Sigmoid colon (tissue), 6 donors: ENCODE measurements at regions not wholly inside any gene's neighbourhood (a gene's known extent, or its start where the extent isn't known, plus 50 kb on each side); places are given as distances from the start of the nearest gene placed in this dataset.

Experiments used
- DNase-seq: peaks from one replicate; pipeline ENCODE4 v3.0.0-alpha.2; 2019
- H3K27ac ChIP-seq, 4 donors: fragments of 200-600 bp; sonication (generic); one replicate each; pipeline ENCODE4 v1.5.1; 2016 to 2019; ENCODE audit warnings: mild to moderate bottlenecking in 1 of 4
- H3K27me3 ChIP-seq, 3 donors: fragments of 200-600 bp; sonication (generic); one replicate each; pipeline ENCODE4 v1.5.1; 2019; ENCODE audit warnings: mild to moderate bottlenecking in 1 of 3
- H3K36me3 ChIP-seq, 4 donors: fragments of 200-600 bp; sonication (generic); one replicate each; pipeline ENCODE4 v1.5.1; 2016 to 2019
- H3K4me1 ChIP-seq, 4 donors: fragments of 200-600 bp; sonication (generic); one replicate each; pipeline ENCODE4 v1.5.1; 2017 to 2019
- H3K4me3 ChIP-seq, 4 donors: fragments of 200-600 bp; sonication (generic); one replicate each; pipeline ENCODE4 v1.5.1; 2017 to 2019; ENCODE audit warnings: mild to moderate bottlenecking in 2 of 4, moderate library complexity in 1 of 4
- H3K9me3 ChIP-seq, 4 donors: fragments of 200-600 bp in 3 of 4; sonication (generic) in 3 of 4; one replicate each; pipeline versions ENCODE4 v1.5.1 to v1.6.1; 2013 to 2019
- CTCF ChIP-seq, 4 experiments: fragments of 450-650 bp in 3 of 4; fragments of 200-600 bp in 1 of 4; IDR thresholded peaks; one replicate each; pipeline ENCODE4 v1.5.1; 2016 to 2019; ENCODE audit warnings: antibody characterized with exemption in 4 of 4, mild to moderate bottlenecking in 3 of 4, moderate library complexity in 2 of 4
- EP300 ChIP-seq, 4 donors: sonication (generic); formaldehyde crosslinking; IDR thresholded peaks; one replicate each; pipeline ENCODE4 v1.6.1; 2017; ENCODE audit warnings: antibody characterized with exemption in 4 of 4
- POLR2A ChIP-seq, 2 donors: fragments of 450-650 bp; IDR thresholded peaks; one replicate each; pipeline ENCODE4 v1.6.1; 2016; ENCODE audit warnings: antibody characterized with exemption in 2 of 2, mild to moderate bottlenecking in 2 of 2, moderate library complexity in 2 of 2
- POLR2AphosphoS5 ChIP-seq, 4 donors: sonication (generic); formaldehyde crosslinking; IDR thresholded peaks; one replicate each; pipeline ENCODE4 v1.6.1; 2017; ENCODE audit warnings: antibody characterized with exemption in 4 of 4
- WGBS, 2 donors: extraction: QIAGEN DNeasy Blood & Tissue Kit; methylation state at CpG; one replicate each; pipeline ENCODE4 v1.1.7; 2013; 5-methylcytosine and 5-hydroxymethylcytosine counted together
- intact Hi-C: fragments of 100-400 bp; cut with DNase I; formaldehyde crosslinking; loops from one replicate; pipeline ENCODE4 v1.15.1; 2023
- donor health status: healthy with polysubstance abuse.
- donor health status: healthy.

GRCh38 chr10:110434489-110435096, 63.1 kb upstream of the DUSP5 start:
- intact Hi-C loops: no loop called here

GRCh38 chr10:110436554-110437350, 61.0 kb upstream of the DUSP5 start:
- H3K4me3 ChIP-seq: no peak overlapping the region
- peak; percentile 36 for DNase-seq
- no peak overlapping the region for H3K27ac ChIP-seq
- no peaks in the 10 kb centered on the region for H3K27me3 ChIP-seq
- no peak for TF ChIP-seq POLR2AphosphoS5 (IDR thresholded peaks at IDR 0.05)
- H3K9me3 ChIP-seq: no peaks in the 10 kb centered on the region
- WGBS, 2 donors: 82 to 93% methylated on average over 9 of the region's 9 CpGs
- intact Hi-C loops: no loop called here
- H3K4me1 ChIP-seq: no peaks in the 10 kb centered on the region
- H3K36me3 ChIP-seq: no peaks in the 10 kb centered on the region

More at GRCh38 chr10:110434489-110435096, 63.1 kb upstream of the DUSP5 start:
- Histone ChIP-seq H3K4me3 (no peak overlapping the region), H3K9me3 (no peaks in the 10 kb centered on the region), H3K27me3 (no peaks in the 10 kb centered on the region), H3K36me3 (no peaks in the 10 kb centered on the region), H3K4me1 (no peaks in the 10 kb centered on the region), H3K27ac (no peak overlapping the region)
- WGBS, 2 donors: 87 to 92% methylated on average over 5 of the region's 5 CpGs
- TF ChIP-seq EP300 (IDR thresholded peaks at IDR 0.05) (no peak), POLR2A (IDR thresholded peaks at IDR 0.05) (no peak), CTCF (IDR thresholded peaks at IDR 0.05) (no peak)
- DNase-seq: peak; percentile 20

GRCh38 chr10:110437351-110437605, 60.4 kb upstream of the DUSP5 start:
- no peak for DNase-seq
- no peaks in the 10 kb centered on the region for H3K36me3 ChIP-seq
- WGBS, 2 donors: 85 to 91% methylated on average over 3 of the region's 3 CpGs
- no peaks in the 10 kb centered on the region for H3K9me3 ChIP-seq
- TF ChIP-seq EP300 (IDR thresholded peaks at IDR 0.05): no peak
- no peak for TF ChIP-seq CTCF (IDR thresholded peaks at IDR 0.05)
- no peak for TF ChIP-seq POLR2AphosphoS5 (IDR thresholded peaks at IDR 0.05)
- no peak for TF ChIP-seq POLR2A (IDR thresholded peaks at IDR 0.05)
- no peak overlapping the region for H3K27ac ChIP-seq
- no peaks in the 10 kb centered on the region for H3K4me1 ChIP-seq
- no peak overlapping the region for H3K4me3 ChIP-seq
- H3K27me3 ChIP-seq: no peaks in the 10 kb centered on the region
- intact Hi-C loops: no loop called here

- no peaks in the 10 kb centered on the region for H3K4me1 ChIP-seq
- H3K27ac ChIP-seq: no peak overlapping the region
- no peaks in the 10 kb centered on the region for H3K9me3 ChIP-seq
- intact Hi-C loops: no loop called here
- no peak overlapping the region for H3K4me3 ChIP-seq
- H3K27me3 ChIP-seq: no peaks in the 10 kb centered on the region
- DNase-seq: peak; percentile 56
- TF ChIP-seq EP300 (IDR thresholded peaks at IDR 0.05) (no peak), CTCF (IDR thresholded peaks at IDR 0.05) (no peak), POLR2A (IDR thresholded peaks at IDR 0.05) (no peak)
- WGBS, 2 donors: 90 to 95% methylated on average over 11 of the region's 11 CpGs
- H3K36me3 ChIP-seq: no peaks in the 10 kb centered on the region
Observed at GRCh38 chr10:110437761-110438341, 59.9 kb upstream of the DUSP5 start.

- WGBS, 2 donors: 89 to 92% methylated on average over 4 of the region's 4 CpGs
- Histone ChIP-seq H3K9me3 (no peaks in the 10 kb centered on the region), H3K4me1 (peaks cover 0 to 7% (median 0%) of the 10 kb centered on the region in 4 donors), H3K4me3 (no peak overlapping the region), H3K36me3 (no peaks in the 10 kb centered on the region), H3K27me3 (no peaks in the 10 kb centered on the region), H3K27ac (no peak overlapping the region)
- no peak for TF ChIP-seq CTCF (IDR thresholded peaks at IDR 0.05)
- no peak for TF ChIP-seq POLR2A (IDR thresholded peaks at IDR 0.05)
- no peak for TF ChIP-seq POLR2AphosphoS5 (IDR thresholded peaks at IDR 0.05)
- TF ChIP-seq EP300 (IDR thresholded peaks at IDR 0.05): no peak
- intact Hi-C loops: no loop called here
- DNase-seq: peak; percentile 30
Observed at GRCh38 chr10:110442746-110443145, 55.0 kb upstream of the DUSP5 start.
